WTC11 (cell line): ENCODE measurements at regions not wholly inside any gene's neighbourhood (a gene's known extent, or its start where the extent isn't known, plus 50 kb on each side); places are given as distances from the start of the nearest gene placed in this dataset.

Source experiments
- ATAC-seq: fragments of 200-7000 bp; cut with Tn5 transposase; 2 replicates; pipeline ENCODE4 v1.10.0; 2021; ENCODE audit warnings: mild to moderate bottlenecking, moderate library complexity
- CTCF ChIA-PET: fragments of 300-600 bp; sonication (Branson Sonifier 250); formaldehyde crosslinking; loops from one replicate; lab custom pipeline; 2021; ENCODE audit warnings: antibody characterized with exemption; lab: Charles Lee
- POLR2A ChIA-PET: fragments of 350-600 bp; sonication (Branson Sonifier 250); formaldehyde crosslinking; loops from one replicate; lab custom pipeline; 2021; ENCODE audit warnings: antibody characterized with exemption; lab: Charles Lee
- DNase-seq: peaks from one replicate; pipeline ENCODE4 v3.0.0; 2021; ENCODE audit warnings: low spot score
- H3K27ac Mint-ChIP-seq: 2 replicates; pipeline ENCODE4 v1.8.0; 2021; ENCODE audit warnings: mixed read lengths
- H3K27me3 Mint-ChIP-seq: 2 replicates; pipeline ENCODE4 v1.8.0; 2021; ENCODE audit warnings: low read depth, mild to moderate bottlenecking, moderate library complexity, mixed read lengths
- H3K36me3 Mint-ChIP-seq: 2 replicates; pipeline ENCODE4 v1.8.0; 2021; ENCODE audit warnings: mixed read lengths
- H3K4me1 Mint-ChIP-seq: 2 replicates; pipeline ENCODE4 v1.8.0; 2022; ENCODE audit warnings: mixed read lengths
- H3K4me3 Mint-ChIP-seq: 2 replicates; pipeline ENCODE4 v1.8.0; 2021; ENCODE audit warnings: mild to moderate bottlenecking, moderate library complexity, mixed read lengths
- H3K9me3 Mint-ChIP-seq: 2 replicates; pipeline ENCODE4 v1.8.0; 2021; ENCODE audit warnings: mixed read lengths
- AR ChIP-seq: fragments of 250-450 bp; sonication (Bioruptor Pico); IDR thresholded peaks from 2 replicates; pipeline ENCODE4 v1.9.0; 2021; ENCODE audit warnings: mild to moderate bottlenecking
- CREB1 ChIP-seq: sonication (generic); formaldehyde crosslinking; IDR thresholded peaks from 2 replicates; pipeline ENCODE4 v1.8.0; 2023; ENCODE audit warnings: mild to moderate bottlenecking, missing genetic modification reagents
- CREM ChIP-seq: sonication (generic); formaldehyde crosslinking; IDR thresholded peaks from 2 replicates; pipeline ENCODE4 v1.8.1; 2022; ENCODE audit warnings: mild to moderate bottlenecking, missing genetic modification reagents, moderate library complexity
- E2F4 ChIP-seq: sonication (generic); formaldehyde crosslinking; IDR thresholded peaks from 2 replicates; pipeline ENCODE4 v1.8.1; 2022; ENCODE audit warnings: low read depth, mild to moderate bottlenecking, moderate library complexity, missing genetic modification reagents, borderline replicate concordance
- ELF4 ChIP-seq: sonication (generic); formaldehyde crosslinking; IDR thresholded peaks from 2 replicates; pipeline ENCODE4 v1.8.1; 2022; ENCODE audit warnings: low read depth, mild to moderate bottlenecking, moderate library complexity, missing genetic modification reagents
- ESRRA ChIP-seq: sonication (generic); formaldehyde crosslinking; IDR thresholded peaks from 2 replicates; pipeline ENCODE4 v1.8.1; 2022; ENCODE audit warnings: mild to moderate bottlenecking, missing genetic modification reagents, borderline replicate concordance
- FOXP1 ChIP-seq: sonication (generic); formaldehyde crosslinking; IDR thresholded peaks from 2 replicates; pipeline ENCODE4 v1.8.0; 2022; ENCODE audit warnings: missing genetic modification reagents, mild to moderate bottlenecking, moderate library complexity, borderline replicate concordance
- IRF2 ChIP-seq: sonication (generic); formaldehyde crosslinking; IDR thresholded peaks from 2 replicates; pipeline ENCODE4 v1.8.0; 2022; ENCODE audit warnings: low read depth, missing genetic modification reagents, borderline replicate concordance
- KAT7 ChIP-seq: sonication (generic); formaldehyde crosslinking; IDR thresholded peaks from 2 replicates; pipeline ENCODE4 v1.8.1; 2023; ENCODE audit warnings: missing genetic modification reagents, mild to moderate bottlenecking, borderline replicate concordance
- PRRX2 ChIP-seq: fragments of 250-450 bp; sonication (Bioruptor Pico); IDR thresholded peaks from 2 replicates; pipeline ENCODE4 v1.8.0; 2021; ENCODE audit warnings: mild to moderate bottlenecking
- RELA ChIP-seq: sonication (generic); formaldehyde crosslinking; IDR thresholded peaks from 2 replicates; pipeline ENCODE4 v1.8.1; 2022; ENCODE audit warnings: missing genetic modification reagents, mild to moderate bottlenecking, borderline replicate concordance
- RORB ChIP-seq: fragments of 250-450 bp; sonication (Bioruptor Pico); IDR thresholded peaks from 2 replicates; pipeline ENCODE4 v1.9.0; 2021; ENCODE audit warnings: mild to moderate bottlenecking
- SP1 ChIP-seq: sonication (generic); formaldehyde crosslinking; conservative IDR thresholded peaks from 2 replicates; pipeline ENCODE4 v1.8.1; 2022; ENCODE audit warnings: missing genetic modification reagents
- STAT6 ChIP-seq: sonication (generic); formaldehyde crosslinking; conservative IDR thresholded peaks from 2 replicates; pipeline ENCODE4 v1.8.1; 2023; ENCODE audit warnings: mild to moderate bottlenecking, low read depth, missing genetic modification reagents, moderate library complexity
- TCF7 ChIP-seq: sonication (generic); formaldehyde crosslinking; IDR thresholded peaks from 2 replicates; pipeline ENCODE4 v1.8.0; 2022; ENCODE audit warnings: mild to moderate bottlenecking, low read depth, missing genetic modification reagents, moderate library complexity
- ZNF138 ChIP-seq: sonication (generic); formaldehyde crosslinking; conservative IDR thresholded peaks from 2 replicates; pipeline ENCODE4 v1.8.1; 2022; ENCODE audit warnings: mild to moderate bottlenecking, moderate library complexity, missing genetic modification reagents
- ZNF423 ChIP-seq: fragments of 250-450 bp; sonication (Bioruptor Pico); IDR thresholded peaks from 2 replicates; pipeline ENCODE4 v2.1.2; 2022; ENCODE audit warnings: mild to moderate bottlenecking, moderate library complexity
- ZNF671 ChIP-seq: fragments of 250-450 bp; sonication (Bioruptor Pico); IDR thresholded peaks from 2 replicates; pipeline ENCODE4 v1.8.0; 2021; ENCODE audit warnings: mild to moderate bottlenecking
- TF ChIP-seq, protein P1 (sequence below): sonication (generic); formaldehyde crosslinking; IDR thresholded peaks from 2 replicates; pipeline ENCODE4 v1.8.1; 2022; ENCODE audit warnings: mild to moderate bottlenecking, missing genetic modification reagents, moderate library complexity, borderline replicate concordance
- TF ChIP-seq, protein P2 (sequence below): sonication (generic); formaldehyde crosslinking; IDR thresholded peaks from 2 replicates; pipeline ENCODE4 v1.8.1; 2023; ENCODE audit warnings: mild to moderate bottlenecking, missing genetic modification reagents, moderate library complexity
- TF ChIP-seq, protein P3 (sequence below): fragments of 250-450 bp; sonication (Bioruptor Pico); IDR thresholded peaks from 2 replicates; pipeline ENCODE4 v1.9.0; 2021; ENCODE audit warnings: moderate library complexity, mild to moderate bottlenecking, inconsistent platforms, borderline replicate concordance

DNA sequence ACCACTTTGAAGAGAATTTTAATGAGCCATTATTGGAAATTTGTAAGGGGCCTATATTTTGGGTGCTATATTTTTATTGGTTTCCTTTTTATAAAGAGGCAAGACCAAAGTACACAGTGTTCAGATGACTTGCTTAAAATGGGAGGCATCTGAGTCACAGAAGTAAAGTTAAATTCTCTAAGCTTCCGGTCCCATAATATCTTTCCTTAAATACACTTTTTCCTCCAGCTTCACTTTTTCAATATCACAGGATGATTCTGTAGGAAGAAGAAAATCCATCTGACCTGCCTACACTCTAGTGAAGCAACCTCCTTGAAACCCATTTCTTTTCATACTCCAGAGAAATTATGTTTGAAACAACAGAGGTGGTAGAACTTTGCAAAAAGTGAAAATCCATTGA, 274.0 kb downstream of the PIK3R1 start (continued):
- TF ChIP-seq RORB (CRISPR knock-in tag): no peak
- no peak for TF ChIP-seq ZNF423 (CRISPR knock-in tag)

GRCh38 chr5:68490406-68490805, 274.9 kb downstream of the PIK3R1 start:
- peaks cover 19% of the 10 kb centered on the region for H3K4me1 Mint-ChIP-seq
- peaks cover 31% of the 10 kb centered on the region for H3K36me3 Mint-ChIP-seq
- CTCF ChIA-PET: no interaction called here
- H3K27ac Mint-ChIP-seq: no peak overlapping the region
- TF ChIP-seq CREB1 (CRISPR knock-in tag) (no peak), ELF4 (no peak), STAT6 (CRISPR knock-in tag) (no peak), ZNF138 (CRISPR knock-in tag) (no peak), CREM (no peak), PRRX2 (CRISPR knock-in tag) (no peak), SP1 (CRISPR knock-in tag) (no peak), TCF7 (no peak), ZNF671 (CRISPR knock-in tag) (no peak), IRF2 (no peak), AR (CRISPR knock-in tag) (no peak), RELA (CRISPR knock-in tag) (no peak), KAT7 (CRISPR knock-in tag) (no peak), FOXP1 (no peak), E2F4 (CRISPR knock-in tag) (no peak), ESRRA (no peak)
- TF ChIP-seq, protein P1, sequence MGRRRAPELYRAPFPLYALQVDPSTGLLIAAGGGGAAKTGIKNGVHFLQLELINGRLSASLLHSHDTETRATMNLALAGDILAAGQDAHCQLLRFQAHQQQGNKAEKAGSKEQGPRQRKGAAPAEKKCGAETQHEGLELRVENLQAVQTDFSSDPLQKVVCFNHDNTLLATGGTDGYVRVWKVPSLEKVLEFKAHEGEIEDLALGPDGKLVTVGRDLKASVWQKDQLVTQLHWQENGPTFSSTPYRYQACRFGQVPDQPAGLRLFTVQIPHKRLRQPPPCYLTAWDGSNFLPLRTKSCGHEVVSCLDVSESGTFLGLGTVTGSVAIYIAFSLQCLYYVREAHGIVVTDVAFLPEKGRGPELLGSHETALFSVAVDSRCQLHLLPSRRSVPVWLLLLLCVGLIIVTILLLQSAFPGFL (CRISPR knock-in tag): no peak
- TF ChIP-seq, protein P2, sequence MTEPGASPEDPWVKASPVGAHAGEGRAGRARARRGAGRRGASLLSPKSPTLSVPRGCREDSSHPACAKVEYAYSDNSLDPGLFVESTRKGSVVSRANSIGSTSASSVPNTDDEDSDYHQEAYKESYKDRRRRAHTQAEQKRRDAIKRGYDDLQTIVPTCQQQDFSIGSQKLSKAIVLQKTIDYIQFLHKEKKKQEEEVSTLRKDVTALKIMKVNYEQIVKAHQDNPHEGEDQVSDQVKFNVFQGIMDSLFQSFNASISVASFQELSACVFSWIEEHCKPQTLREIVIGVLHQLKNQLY (CRISPR knock-in tag): no peak
- TF ChIP-seq, protein P3, sequence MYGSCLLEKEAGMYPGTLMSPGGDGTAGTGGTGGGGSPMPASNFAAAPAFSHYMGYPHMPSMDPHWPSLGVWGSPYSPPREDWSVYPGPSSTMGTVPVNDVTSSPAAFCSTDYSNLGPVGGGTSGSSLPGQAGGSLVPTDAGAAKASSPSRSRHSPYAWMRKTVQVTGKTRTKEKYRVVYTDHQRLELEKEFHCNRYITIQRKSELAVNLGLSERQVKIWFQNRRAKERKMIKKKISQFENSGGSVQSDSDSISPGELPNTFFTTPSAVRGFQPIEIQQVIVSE: no peak
- H3K4me3 Mint-ChIP-seq: no peak overlapping the region
- POLR2A ChIA-PET: no interaction called here
- H3K9me3 Mint-ChIP-seq: peaks cover 54% of the 10 kb centered on the region
- no peaks in the 10 kb centered on the region; the same call in 1 of the 2 replicates for H3K27me3 Mint-ChIP-seq
- DNase-seq (no peak), ATAC-seq (no peak)
